ENCODE measurements at regions not wholly inside any gene's neighbourhood (a gene's known extent, or its start where the extent isn't known, plus 50 kb on each side); places are given as distances from the start of the nearest gene placed in this dataset.
"Not testable (repeated sequence)": the region's sequence is repeated elsewhere in the genome, so short reads cannot be mapped to it uniquely, and the experiment has no call there.

DNA sequence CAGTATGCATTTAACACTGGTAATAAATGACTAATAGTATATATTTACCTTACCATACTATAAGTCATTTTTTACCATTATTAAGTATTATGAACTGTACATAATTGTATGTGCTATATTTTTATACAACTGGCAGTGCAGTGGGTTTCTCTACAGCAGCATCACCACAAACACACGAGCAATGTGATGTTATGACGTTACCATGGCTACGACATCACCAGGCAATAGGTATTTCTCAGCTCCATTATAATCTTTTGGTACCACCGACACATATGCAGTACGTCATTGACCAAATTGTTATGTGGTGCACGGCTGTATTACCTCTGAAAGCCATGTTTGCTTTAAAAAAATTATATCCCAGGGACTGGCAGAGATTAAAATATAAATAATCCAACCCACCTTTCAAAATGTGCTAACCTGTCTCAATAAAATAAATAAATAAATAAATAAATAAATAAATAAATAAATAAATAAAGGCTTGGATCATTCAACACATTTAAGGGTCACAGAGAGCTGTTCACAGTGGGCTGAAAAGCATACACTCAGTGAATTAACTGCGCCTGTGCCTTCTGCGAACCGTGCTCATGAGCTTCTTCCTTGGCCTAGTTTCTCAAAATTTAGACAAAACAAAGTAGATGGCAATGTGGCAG, 121.4 kb upstream of the SLC35F3 start:
- intact Hi-C loops (cut with DNase I, micrococcal nuclease) = no loop called here
- ATAC-seq (no peak), DNase-seq (no peak)

DNA sequence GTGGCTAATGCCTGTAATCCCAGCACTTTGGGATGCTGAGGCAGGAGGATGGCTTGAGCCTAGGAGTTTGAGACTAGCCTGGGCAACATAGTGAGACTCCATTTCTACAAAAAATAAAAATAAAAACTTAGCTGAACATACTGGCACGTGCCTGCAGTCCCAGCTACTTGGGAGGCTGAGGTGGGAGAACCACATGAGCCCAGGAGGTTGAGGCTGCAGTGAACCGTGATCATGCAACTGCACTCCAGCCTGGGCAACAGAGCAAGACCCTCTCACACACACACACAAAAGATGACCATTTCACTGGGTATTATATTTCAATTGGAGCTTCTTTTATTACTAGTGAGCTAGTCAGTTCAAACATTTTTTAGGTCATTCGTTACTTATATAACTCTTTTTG, 116.9 kb upstream of the SLC35F3 start:
- DNase-seq (no peak), ATAC-seq (no peak)
- intact Hi-C loops (cut with DNase I, micrococcal nuclease) = no loop called here

DNA sequence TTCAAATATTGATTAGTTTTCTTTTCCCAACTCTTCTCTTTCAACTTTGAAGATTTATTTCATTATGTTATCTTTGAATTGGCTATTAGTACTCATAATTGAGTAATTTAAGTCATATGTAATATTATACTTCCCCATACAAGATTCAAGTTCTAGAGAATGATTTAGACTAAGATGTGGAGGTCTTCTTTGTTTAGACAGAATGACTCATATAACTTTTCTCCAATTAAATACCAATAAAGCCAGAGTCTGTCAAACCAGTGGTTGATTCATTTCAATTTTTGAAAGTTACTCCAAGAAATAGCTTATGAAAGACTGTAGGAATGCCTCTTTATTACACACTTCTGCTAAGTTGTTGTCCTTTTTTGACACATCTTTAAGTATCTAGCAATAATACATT, 115.8 kb upstream of the SLC35F3 start:
- intact Hi-C loops (cut with DNase I, micrococcal nuclease) = no loop called here
- DNase-seq (no peak), ATAC-seq (no peak)

DNA sequence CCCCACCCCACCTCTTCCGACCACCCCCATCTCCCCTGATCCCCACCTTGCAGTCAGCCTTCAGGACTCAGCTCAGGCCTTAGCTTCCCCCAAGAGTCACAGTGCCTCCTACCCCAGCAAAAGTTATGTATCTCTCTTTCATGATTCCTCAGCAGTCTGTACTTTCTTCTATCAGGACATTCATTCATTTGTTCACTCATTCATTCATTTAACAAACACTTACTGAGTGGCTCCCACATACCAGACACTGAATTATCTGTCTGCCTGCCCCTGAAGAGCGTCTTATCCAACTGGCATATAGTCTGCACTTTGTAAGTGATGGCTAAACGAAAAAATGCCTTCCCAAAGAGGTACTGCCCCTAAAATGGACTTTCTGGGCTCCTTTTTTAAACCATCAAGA, 114.4 kb upstream of the SLC35F3 start:
- ATAC-seq (no peak), DNase-seq (no peak)
- intact Hi-C loops (cut with DNase I, micrococcal nuclease) = loop anchor here in 1 of 2 donors (5.0 to 10.0 kb wide), 2 partner anchors 348 to 485 kb away; no protein-coding TSS in a partner anchor

DNA sequence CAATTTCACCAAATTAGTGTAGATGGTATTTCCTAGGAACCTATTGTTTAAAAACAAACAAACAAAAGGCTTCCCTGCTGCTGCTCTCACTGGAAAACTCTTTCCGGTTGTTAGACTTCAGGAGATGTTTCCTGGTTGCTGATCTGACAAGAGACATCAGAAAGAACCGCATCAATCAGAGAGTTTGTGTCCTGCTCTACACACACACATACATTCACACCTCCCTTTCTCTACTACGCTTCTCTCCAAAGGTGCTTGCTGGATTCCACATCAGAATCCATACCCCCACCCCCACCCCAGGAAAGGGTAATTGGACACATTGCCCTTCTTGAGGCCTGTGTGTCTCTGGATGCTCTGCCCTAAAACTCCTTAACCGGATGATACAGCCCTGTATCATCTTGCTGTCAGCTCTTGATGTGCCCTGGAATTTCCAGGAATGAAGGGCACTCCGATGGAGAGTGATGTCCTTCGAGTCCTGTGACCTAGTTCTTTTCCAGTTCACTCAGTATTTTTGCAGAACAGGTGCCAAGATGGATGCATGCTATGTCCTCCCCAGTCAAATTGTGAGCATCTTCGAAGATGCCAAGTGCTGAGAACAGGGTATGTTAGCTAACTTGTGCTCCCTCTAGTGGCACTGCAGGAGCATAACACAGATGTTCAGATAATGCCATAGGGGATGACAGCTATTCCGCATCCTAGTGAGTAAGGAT, 113.7 kb upstream of the SLC35F3 start:
- intact Hi-C loops (cut with DNase I, micrococcal nuclease) = loop anchor here in 1 of 2 donors (5.0 to 10.0 kb wide), 2 partner anchors 349 to 486 kb away; no protein-coding TSS in a partner anchor
- DNase-seq (peak in 1 of 2 donors; percentile 8), ATAC-seq (peak; percentile 91)

DNA sequence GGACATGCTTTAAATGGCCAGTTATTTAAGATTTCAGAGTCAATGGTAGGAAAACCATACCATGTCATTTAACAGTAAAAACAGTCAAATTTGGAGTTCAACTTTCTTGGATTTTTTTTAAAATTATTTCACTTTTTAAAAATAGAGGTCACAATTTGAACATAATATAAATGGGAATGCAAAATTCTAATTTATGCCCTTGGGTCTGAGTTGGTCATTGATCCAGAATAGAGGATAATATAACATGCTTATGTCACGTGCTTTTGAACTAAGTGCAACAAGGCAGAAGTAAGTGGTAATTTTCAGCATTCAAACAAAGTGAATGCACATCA, 113.1 kb upstream of the SLC35F3 start:
- no peak for DNase-seq
- ATAC-seq = no peak
- intact Hi-C loops (cut with DNase I, micrococcal nuclease) = loop anchor here in 1 of 2 donors (5.0 to 10.0 kb wide), 2 partner anchors 349 to 487 kb away; no protein-coding TSS in a partner anchor

DNA sequence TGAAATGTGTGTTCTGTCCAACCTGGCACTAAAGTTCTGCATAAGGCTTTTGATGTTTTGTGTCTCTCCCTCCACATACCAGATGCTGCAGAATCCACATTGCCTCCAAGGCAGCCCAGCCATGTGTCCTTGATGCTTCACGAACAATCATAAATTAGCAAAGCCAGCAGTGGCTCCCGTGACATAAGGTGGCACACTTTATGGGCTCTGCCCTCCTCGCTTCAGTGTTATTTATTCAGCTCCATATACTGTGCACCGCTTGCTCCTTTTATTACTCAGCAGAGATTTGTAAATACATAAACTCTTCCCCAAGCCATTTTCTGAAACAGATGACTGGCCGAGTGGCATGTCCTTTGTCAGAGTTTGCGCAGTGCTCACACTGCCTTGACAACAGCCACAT, 112.8 kb upstream of the SLC35F3 start:
- intact Hi-C loops (cut with DNase I, micrococcal nuclease) = loop anchor here in 1 of 2 donors (5.0 to 10.0 kb wide), 2 partner anchors 349 to 487 kb away; no protein-coding TSS in a partner anchor
- ATAC-seq (peak; percentile 66), DNase-seq (no peak)

DNA sequence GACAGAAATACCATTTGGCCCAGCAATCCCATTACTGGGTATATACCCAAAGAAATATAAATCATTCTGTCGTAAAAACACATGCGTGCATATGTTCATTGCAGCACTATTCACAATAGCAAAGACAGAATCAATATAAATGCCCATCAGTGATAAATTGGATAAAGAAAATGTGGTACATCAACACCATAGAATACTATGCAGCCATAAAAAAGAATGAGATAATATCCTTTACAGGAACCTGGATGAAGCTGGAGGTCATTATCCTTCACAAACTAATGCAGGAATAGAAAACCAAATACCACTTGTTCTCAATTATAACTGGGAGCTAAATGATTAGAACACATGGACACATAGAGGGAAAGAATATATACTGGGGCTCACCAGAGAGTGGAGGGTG, 109.6 kb upstream of the SLC35F3 start:
- intact Hi-C loops (cut with DNase I, micrococcal nuclease) = loop anchor here in 1 of 2 donors (5.0 to 10.0 kb wide), 2 partner anchors 353 to 490 kb away; no protein-coding TSS in a partner anchor
- ATAC-seq (no peak), DNase-seq (no peak)

DNA sequence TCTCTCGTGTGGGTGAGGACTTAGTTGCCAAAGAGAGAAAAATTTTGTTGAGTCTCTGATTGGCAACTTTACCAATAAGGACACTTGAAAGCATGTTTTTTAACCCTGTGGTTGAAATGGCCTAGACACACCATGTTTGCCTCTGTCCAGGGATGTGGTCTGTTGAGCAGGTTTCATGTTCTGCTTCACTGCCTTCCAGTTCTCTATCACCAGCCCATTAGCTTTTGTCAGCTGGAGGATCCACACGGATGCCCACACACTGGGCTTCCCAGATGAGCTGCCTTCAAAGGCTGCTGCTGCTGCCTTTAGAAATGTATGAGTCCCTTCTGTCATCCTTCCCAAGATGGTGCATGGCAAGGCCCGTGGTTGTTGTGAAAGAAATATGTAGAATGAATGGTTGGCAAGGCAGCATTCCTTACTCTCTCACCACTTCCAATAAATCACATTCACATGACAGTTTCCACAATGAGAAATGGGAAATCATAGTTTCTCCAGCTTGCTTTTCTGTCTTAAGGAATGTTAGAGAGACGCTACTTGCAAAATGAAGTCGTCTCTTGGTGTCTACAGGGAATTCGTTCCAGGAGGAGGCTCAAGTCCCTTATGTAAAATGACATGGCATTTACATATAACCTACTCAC, 108.2 kb upstream of the SLC35F3 start:
- ATAC-seq (no peak), DNase-seq (no peak)
- intact Hi-C loops (cut with DNase I, micrococcal nuclease) = loop anchor here in 1 of 2 donors (10.0 kb wide), 1 partner anchor 491 kb away; no protein-coding TSS in a partner anchor

DNA sequence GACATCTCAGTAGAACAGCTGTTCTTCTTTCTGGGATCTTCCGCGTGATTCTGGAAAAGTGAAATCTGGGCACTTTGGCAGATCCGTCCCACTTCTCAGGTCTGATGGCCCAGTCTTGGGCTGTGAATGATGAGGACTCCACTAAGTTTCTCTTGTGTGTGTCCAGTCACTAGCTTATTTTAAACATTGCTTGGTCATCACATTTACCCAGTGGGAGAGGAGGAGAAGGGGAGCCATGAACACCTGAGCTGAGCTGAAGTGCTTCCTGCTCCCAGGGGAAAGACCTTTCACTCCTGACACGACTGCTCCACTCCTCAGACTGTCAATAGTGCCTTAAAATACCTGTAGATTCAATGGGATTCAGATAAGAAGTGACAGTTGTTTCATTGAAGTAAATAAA, 101.9 kb upstream of the SLC35F3 start:
- intact Hi-C loops (cut with DNase I, micrococcal nuclease) = no loop called here
- DNase-seq = no peak
- ATAC-seq = no peak

DNA sequence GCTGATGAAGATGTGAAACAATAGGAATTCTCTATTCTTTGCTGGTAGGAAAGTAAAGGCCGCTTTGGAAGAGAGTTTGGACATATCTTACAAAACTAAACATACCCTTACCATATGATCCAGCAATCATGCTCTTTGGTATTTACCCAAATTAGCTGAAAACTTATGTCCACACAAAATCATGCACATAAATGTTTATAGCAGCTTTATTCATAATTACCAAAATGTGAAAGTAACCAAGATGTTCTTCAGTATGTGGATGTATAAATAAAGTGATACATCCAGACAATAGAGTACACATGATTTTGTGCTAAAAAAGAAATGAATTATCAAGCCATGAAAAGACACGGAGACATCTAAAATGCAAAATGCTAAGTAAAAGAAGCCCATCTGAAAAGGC, 98.7 kb upstream of the SLC35F3 start:
- DNase-seq = no peak
- intact Hi-C loops (cut with DNase I, micrococcal nuclease) = no loop called here
- ATAC-seq = no peak

DNA sequence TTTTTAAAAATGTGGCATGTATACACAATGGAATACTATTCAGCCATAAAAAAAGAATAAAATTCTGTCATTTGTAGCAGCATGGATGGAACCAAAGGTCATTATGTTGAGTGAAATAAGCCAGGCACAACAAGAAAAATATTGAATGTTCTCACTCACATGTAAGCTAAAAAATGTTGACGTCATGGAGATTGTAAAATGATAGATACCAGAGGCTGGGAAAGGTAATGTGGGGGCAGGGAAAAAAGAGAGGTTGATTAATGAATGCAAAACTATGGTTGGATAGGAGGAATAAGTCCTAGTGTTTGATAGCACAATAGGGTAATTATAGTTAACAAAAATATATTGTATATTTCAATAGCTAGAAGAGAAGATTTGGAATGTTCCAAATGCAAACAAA, 89.1 kb upstream of the SLC35F3 start:
- ATAC-seq (no peak), DNase-seq (no peak)
- intact Hi-C loops (cut with DNase I, micrococcal nuclease) = no loop called here

DNA sequence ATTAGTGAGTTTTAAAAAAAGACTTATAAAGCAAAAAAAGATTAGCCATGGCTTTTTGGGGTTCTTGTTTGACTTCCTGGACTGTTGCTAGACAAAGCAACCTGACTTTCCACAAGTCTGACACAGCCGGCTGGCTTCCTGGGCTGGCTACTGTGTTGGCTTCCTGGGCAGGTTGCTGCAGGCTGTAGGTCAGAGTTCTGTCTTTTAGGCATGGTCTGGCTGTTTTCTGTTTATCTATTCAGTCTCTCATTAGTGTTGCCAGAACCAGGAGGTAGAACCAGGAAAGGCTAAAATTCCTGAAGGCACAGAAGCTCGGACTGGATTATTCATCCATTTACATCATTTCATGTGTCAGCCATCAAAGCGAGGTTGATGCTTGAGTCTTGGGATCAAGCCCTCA, 88.6 kb upstream of the SLC35F3 start:
- ATAC-seq (no peak), DNase-seq (no peak)
- intact Hi-C loops (cut with DNase I, micrococcal nuclease) = no loop called here

DNA sequence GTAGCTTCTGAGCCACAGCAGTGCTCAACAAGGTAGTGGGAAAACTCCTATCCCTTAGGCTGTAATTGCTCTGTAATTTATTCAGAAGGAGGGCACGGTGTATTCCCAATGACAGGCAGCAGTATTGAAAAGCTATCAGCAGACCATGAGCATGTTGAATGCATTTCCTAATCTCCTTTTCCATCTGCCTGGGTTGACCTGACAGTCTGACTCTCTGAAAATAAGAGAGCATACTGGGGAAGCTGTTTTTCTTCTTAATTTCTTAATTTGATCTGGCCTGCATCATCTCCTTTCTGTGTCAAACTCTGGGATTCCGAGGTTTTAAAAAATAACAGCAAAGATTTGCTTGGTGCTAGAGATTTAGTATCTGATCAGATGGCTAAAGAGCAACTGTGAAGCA, 88.1 kb upstream of the SLC35F3 start:
- ATAC-seq (no peak), DNase-seq (no peak)
- intact Hi-C loops (cut with DNase I, micrococcal nuclease) = no loop called here

DNA sequence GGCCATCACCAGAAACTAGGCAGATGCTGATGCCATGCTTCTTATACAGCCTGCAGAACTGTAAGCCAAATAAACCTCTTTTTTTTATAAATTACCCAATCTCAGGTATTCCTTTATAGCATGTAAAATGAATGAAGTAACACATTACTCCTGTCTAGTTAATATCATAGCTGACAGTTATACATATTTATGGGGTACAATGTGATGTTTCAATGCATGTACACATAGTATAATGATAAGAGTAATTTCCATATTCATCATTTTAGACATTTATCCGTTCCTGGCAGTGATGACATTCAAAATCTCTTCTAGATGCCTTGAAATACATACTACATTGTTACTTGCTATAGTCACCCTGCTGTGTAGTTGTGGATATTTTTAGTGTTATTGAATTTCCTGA, 85.4 kb upstream of the SLC35F3 start:
- ATAC-seq = no peak
- intact Hi-C loops (cut with DNase I, micrococcal nuclease) = no loop called here
- no peak for DNase-seq

DNA sequence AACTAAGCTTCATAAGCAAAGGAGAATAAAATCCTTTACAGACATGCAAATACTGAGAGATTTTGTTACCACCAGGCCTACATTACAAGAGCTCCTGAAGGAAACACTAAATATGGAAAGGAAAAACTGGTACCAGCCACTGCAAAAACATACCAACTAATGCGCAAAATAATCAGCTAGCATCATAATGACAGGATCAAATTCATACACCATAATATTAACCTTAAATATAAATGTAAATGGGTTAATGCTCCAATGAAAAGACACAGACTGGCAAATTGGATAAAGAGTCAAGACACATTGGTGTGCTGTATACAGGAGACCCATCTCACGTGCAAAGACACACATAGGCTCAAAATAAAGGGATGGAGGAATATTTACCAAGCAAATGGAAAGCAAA, 80.3 kb upstream of the SLC35F3 start:
- DNase-seq; ATAC-seq; intact Hi-C loops (cut with DNase I, micrococcal nuclease): not testable (repeated sequence)

DNA sequence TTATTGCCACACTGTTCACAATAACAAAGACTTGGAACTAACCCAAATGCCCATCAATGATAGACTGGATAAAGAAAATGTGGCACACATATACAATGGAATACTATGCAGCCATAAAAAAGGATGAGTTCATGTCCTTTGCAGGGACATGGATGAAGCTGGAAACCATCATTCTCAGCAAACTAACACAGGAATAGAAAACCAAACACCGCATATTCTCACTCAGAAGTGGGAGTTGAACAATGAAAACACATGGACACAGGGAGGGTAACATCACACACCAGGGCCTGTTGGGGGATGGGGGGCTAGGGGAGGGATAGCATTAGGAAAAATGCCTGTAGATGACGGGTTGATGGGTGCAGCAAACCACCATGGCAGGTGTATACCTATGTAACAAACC, 76.5 kb upstream of the SLC35F3 start:
- intact Hi-C loops (cut with DNase I, micrococcal nuclease); ATAC-seq; DNase-seq: not testable (repeated sequence)

DNA sequence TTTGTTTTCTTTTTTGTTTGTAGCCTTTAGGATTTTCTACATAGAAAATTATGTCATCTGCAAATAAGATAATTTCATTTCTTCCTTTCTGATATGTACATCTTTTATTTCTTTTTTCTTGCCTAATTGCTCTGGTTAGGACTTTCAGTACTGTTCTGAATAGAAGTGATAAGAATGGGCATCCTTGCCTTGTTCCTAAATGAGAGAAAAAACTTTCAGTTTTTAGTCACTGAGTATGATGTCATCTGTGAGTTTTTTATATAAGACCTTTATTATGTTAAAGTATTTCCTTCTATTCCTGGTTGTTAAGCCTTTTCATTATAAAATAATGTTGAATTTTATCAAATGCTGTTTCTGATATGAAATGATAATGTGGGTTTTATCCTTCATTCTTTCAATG, 76.0 kb upstream of the SLC35F3 start:
- no peak for ATAC-seq
- no peak for DNase-seq
- intact Hi-C loops (cut with DNase I, micrococcal nuclease) = no loop called here

DNA sequence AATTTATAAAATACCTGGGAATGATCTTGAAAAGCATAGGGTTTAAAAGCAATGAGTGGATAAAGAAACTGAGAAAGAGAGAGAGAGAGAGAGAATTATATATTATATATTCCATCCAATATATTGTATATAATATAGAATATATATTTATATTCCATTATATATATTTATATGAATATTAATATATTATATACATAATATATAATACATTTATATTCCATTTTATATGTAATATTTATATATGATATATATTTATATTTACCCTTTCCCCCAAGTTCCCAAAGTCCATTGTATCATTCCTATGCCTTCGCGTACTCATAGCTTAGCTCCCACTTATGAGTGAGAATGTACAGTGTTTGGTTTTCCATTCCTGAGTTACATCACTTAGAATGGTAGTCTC, 69.9 kb upstream of the SLC35F3 start:
- DNase-seq (no peak), ATAC-seq (no peak)
- intact Hi-C loops (cut with DNase I, micrococcal nuclease) = no loop called here

DNA sequence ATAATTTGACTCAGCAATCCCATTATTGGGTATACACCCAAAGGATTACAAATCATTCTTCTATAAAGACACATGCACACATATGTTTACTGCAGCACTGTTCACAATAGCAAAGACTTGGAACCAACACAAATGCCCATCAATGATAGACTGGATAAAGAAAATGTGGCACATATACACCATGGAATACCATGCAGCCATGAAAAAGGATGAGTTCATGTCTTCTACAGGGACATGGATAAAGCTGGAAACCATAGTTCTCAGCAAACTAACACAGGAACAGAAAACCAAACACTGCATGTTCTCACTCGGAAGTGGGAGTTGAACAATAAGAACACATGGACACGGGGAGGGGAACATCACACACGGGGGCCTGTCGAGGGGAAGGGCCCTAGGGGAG, 66.3 kb upstream of the SLC35F3 start:
- DNase-seq; ATAC-seq; intact Hi-C loops (cut with DNase I, micrococcal nuclease): not testable (repeated sequence)
